SJCRH30 (cell line): ENCODE measurements at regions not wholly inside any gene's neighbourhood (a gene's known extent, or its start where the extent isn't known, plus 50 kb on each side); places are given as distances from the start of the nearest gene placed in this dataset.

Experiments
- DNase-seq, 2 experiments: peaks; one replicate each; pipeline ENCODE4 v3.0.0-alpha.2; 2015 to 2020
- H3K27ac ChIP-seq: fragments of 250-450 bp; sonication (Bioruptor Pico); 2 replicates; pipeline ENCODE4 v1.5.1; 2020; ENCODE audit warnings: mild to moderate bottlenecking, moderate library complexity
- H3K27me3 ChIP-seq: fragments of 250-450 bp; sonication (Bioruptor Pico); 2 replicates; pipeline ENCODE4 v1.5.1; 2020; ENCODE audit warnings: mild to moderate bottlenecking, moderate library complexity
- H3K36me3 ChIP-seq: fragments of 250-450 bp; sonication (Bioruptor Pico); 2 replicates; pipeline ENCODE4 v1.5.1; 2020; ENCODE audit warnings: mild to moderate bottlenecking, moderate library complexity
- H3K4me1 ChIP-seq: fragments of 250-450 bp; sonication (Bioruptor Pico); 2 replicates; pipeline ENCODE4 v1.5.1; 2020; ENCODE audit warnings: mild to moderate bottlenecking, moderate library complexity
- H3K4me3 ChIP-seq: fragments of 250-450 bp; sonication (Bioruptor Pico); 2 replicates; pipeline ENCODE4 v1.5.1; 2020; ENCODE audit warnings: mild to moderate bottlenecking, moderate library complexity
- H3K9me3 ChIP-seq: fragments of 250-450 bp; sonication (Bioruptor Pico); replicated peaks from 2 replicates; pipeline ENCODE4 v1.5.1; 2020; ENCODE audit warnings: mild to moderate bottlenecking, moderate library complexity

GRCh38 chr14:95818581-95818980 lies 58.1 kb upstream of the TUNAR start:
- Histone ChIP-seq H3K27ac (no peak overlapping the region), H3K27me3 (no peaks in the 10 kb centered on the region), H3K4me3 (no peak overlapping the region), H3K4me1 (no peaks in the 10 kb centered on the region), H3K9me3 (no peaks in the 10 kb centered on the region), H3K36me3 (no peaks in the 10 kb centered on the region)
- DNase-seq = no peak

- Histone ChIP-seq H3K27me3 (no peaks in the 10 kb centered on the region), H3K36me3 (no peaks in the 10 kb centered on the region), H3K9me3 (no peaks in the 10 kb centered on the region), H3K4me1 (no peaks in the 10 kb centered on the region), H3K4me3 (no peak overlapping the region), H3K27ac (no peak overlapping the region)
- no peak for DNase-seq
Measured at GRCh38 chr14:95817271-95817670, 59.4 kb upstream of the TUNAR start.

GRCh38 chr14:95816539-95816938 lies 60.1 kb upstream of the TUNAR start:
- H3K4me1 ChIP-seq = no peaks in the 10 kb centered on the region
- no peaks in the 10 kb centered on the region for H3K27me3 ChIP-seq
- no peak overlapping the region for H3K27ac ChIP-seq
- H3K36me3 ChIP-seq = no peaks in the 10 kb centered on the region
- H3K4me3 ChIP-seq = no peak overlapping the region
- no peak for DNase-seq
- H3K9me3 ChIP-seq = no peaks in the 10 kb centered on the region

- Histone ChIP-seq H3K27ac (no peak overlapping the region), H3K4me1 (no peaks in the 10 kb centered on the region), H3K36me3 (no peaks in the 10 kb centered on the region), H3K9me3 (no peaks in the 10 kb centered on the region), H3K27me3 (no peaks in the 10 kb centered on the region), H3K4me3 (no peak overlapping the region)
- DNase-seq = no peak
Measured at GRCh38 chr14:95815226-95815690, 61.4 kb upstream of the TUNAR start.

GRCh38 chr14:95814363-95815225 lies 62.0 kb upstream of the TUNAR start:
- no peak overlapping the region for H3K4me3 ChIP-seq
- no peaks in the 10 kb centered on the region for H3K36me3 ChIP-seq
- H3K27ac ChIP-seq = no peak overlapping the region
- no peaks in the 10 kb centered on the region for H3K4me1 ChIP-seq
- no peaks in the 10 kb centered on the region for H3K9me3 ChIP-seq
- DNase-seq = no peak
- no peaks in the 10 kb centered on the region for H3K27me3 ChIP-seq

GRCh38 chr14:95811813-95812212 lies 64.8 kb upstream of the TUNAR start:
- H3K36me3 ChIP-seq = no peaks in the 10 kb centered on the region
- no peaks in the 10 kb centered on the region for H3K4me1 ChIP-seq
- no peaks in the 10 kb centered on the region for H3K27me3 ChIP-seq
- H3K9me3 ChIP-seq = no peaks in the 10 kb centered on the region
- DNase-seq = no peak
- H3K4me3 ChIP-seq = no peak overlapping the region
- H3K27ac ChIP-seq = no peak overlapping the region

- no peaks in the 10 kb centered on the region for H3K27me3 ChIP-seq
- H3K9me3 ChIP-seq = no peaks in the 10 kb centered on the region
- no peaks in the 10 kb centered on the region for H3K4me1 ChIP-seq
- no peak overlapping the region for H3K27ac ChIP-seq
- H3K36me3 ChIP-seq = no peaks in the 10 kb centered on the region
- DNase-seq = no peak
- H3K4me3 ChIP-seq = no peak overlapping the region
Measured at GRCh38 chr14:95808371-95808770, 68.3 kb upstream of the TUNAR start.

- Histone ChIP-seq H3K4me1 (no peaks in the 10 kb centered on the region), H3K27ac (no peak overlapping the region), H3K36me3 (no peaks in the 10 kb centered on the region), H3K9me3 (no peaks in the 10 kb centered on the region), H3K27me3 (no peaks in the 10 kb centered on the region; the same call in 1 of the 2 replicates), H3K4me3 (no peak overlapping the region)
- DNase-seq = no peak
Measured at GRCh38 chr14:95796788-95797187, 79.8 kb upstream of the TUNAR start.

DNA sequence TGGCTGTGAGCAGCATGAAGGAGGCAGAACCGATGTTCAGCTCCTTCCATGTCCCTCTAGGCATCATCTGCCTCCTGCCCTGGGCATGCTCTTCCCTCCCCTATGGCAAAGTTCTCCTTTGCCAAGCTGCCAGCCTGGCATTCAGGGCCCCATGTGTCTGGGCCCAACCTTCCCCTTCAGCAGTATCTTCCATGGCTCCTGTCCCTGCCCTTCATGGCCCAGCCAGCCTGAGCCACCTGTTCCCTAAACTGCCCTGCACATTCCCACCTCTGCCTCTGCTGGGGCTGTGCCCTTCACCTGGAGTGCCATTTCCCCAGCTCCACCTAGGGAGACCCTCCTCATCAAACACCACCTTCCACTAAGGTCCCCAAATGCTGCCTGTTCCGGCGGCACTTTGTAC lies 74.0 kb upstream of the TCL1A start:
- no peaks in the 10 kb centered on the region; the same call in 1 of the 2 replicates for H3K27me3 ChIP-seq
- DNase-seq = no peak
- H3K4me1 ChIP-seq = no peaks in the 10 kb centered on the region
- no peaks in the 10 kb centered on the region for H3K9me3 ChIP-seq
- H3K4me3 ChIP-seq = no peak overlapping the region
- no peak overlapping the region for H3K27ac ChIP-seq
- H3K36me3 ChIP-seq = no peaks in the 10 kb centered on the region

GRCh38 chr14:95786566-95786965 lies 72.6 kb upstream of the TCL1A start:
- no peaks in the 10 kb centered on the region for H3K36me3 ChIP-seq
- H3K27ac ChIP-seq = no peak overlapping the region
- no peaks in the 10 kb centered on the region; the same call in 1 of the 2 replicates for H3K27me3 ChIP-seq
- no peak overlapping the region for H3K4me3 ChIP-seq
- H3K9me3 ChIP-seq = no peaks in the 10 kb centered on the region
- H3K4me1 ChIP-seq = no peaks in the 10 kb centered on the region
- DNase-seq = no peak

- no peaks in the 10 kb centered on the region; the same call in 1 of the 2 replicates for H3K27me3 ChIP-seq
- no peaks in the 10 kb centered on the region for H3K9me3 ChIP-seq
- no peaks in the 10 kb centered on the region for H3K36me3 ChIP-seq
- H3K4me1 ChIP-seq = no peaks in the 10 kb centered on the region
- no peak overlapping the region for H3K4me3 ChIP-seq
- peak; percentile 28 to 66 for DNase-seq
- H3K27ac ChIP-seq = no peak overlapping the region
Measured at GRCh38 chr14:95784137-95784536, 70.2 kb upstream of the TCL1A start.

- Histone ChIP-seq H3K9me3 (no peaks in the 10 kb centered on the region), H3K36me3 (no peaks in the 10 kb centered on the region), H3K27me3 (no peaks in the 10 kb centered on the region), H3K4me3 (no peak overlapping the region), H3K4me1 (no peaks in the 10 kb centered on the region), H3K27ac (no peak overlapping the region)
- no peak for DNase-seq
Measured at GRCh38 chr14:95776798-95777534, 63.0 kb upstream of the TCL1A start.

DNA sequence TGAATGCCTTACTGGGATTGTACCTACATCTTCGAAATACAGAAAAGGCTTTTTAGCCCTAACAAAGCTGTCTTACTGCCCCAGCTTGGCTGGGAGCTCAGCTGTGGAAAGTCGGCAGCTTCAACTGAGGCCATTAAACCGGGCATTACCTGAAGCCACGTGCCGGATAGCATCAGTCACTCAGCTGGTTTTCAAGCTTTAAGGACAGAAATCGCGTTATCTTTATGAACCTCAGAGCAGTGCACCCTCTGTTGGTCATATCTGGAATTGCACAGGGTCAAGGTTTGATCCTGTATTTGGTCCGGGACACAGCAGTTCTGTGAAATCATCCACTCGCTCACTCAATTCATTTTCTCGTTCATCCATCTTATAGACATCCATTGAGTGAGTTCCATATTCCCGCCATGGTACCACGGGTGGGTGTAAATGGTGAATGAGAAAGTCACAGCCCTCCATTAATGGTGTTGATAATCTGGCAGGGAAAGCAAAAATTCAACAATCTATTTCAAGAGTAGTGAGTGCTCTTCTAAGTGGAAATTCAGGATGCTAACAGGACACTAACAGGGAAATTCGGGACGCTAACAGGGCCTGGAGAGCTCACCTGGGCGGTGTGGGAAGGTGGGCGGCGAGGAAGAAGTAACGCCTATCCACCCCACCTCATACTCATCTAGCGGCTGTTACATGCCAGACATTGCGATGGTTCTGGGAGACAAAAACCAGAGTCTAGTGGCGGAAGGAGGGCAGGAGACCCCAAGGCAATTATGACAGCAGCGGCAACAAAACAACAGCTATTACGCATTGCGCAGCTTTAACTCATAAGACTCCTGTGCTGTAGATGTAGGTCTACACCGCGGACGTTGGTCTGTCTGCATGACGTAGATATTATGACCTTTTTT lies 60.6 kb upstream of the TCL1A start:
- Histone ChIP-seq H3K4me3 (no peak overlapping the region), H3K27ac (no peak overlapping the region), H3K9me3 (no peaks in the 10 kb centered on the region), H3K4me1 (peaks cover 6% of the 10 kb centered on the region; the same call in 1 of the 2 replicates), H3K27me3 (no peaks in the 10 kb centered on the region), H3K36me3 (no peaks in the 10 kb centered on the region)
- DNase-seq = peak; percentile 25 to 71

- Histone ChIP-seq H3K36me3 (no peaks in the 10 kb centered on the region), H3K4me1 (peaks cover 8% of the 10 kb centered on the region; the same call in 1 of the 2 replicates), H3K27me3 (no peaks in the 10 kb centered on the region), H3K4me3 (no peak overlapping the region), H3K9me3 (no peaks in the 10 kb centered on the region), H3K27ac (no peak overlapping the region)
- DNase-seq = peak; percentile 28 to 52
Measured at GRCh38 chr14:95770777-95771176, 56.9 kb upstream of the TCL1A start.
